Neural cell (in vitro differentiated cells): ENCODE measurements at regions not wholly inside any gene's neighbourhood (a gene's known extent, or its start where the extent isn't known, plus 50 kb on each side); places are given as distances from the start of the nearest gene placed in this dataset.
"Not testable (repeated sequence)": the region's sequence is repeated elsewhere in the genome, so short reads cannot be mapped to it uniquely, and the experiment has no call there.

ENCODE experiments used
- H2AFZ ChIP-seq: fragments of 200-600, 300-800 bp; sonication (generic), shearing (Covaris generic); 2 replicates; pipeline ENCODE4 v1.6.0; 2014; ENCODE audit warnings: low read depth, mild to moderate bottlenecking, antibody characterized with exemption, low read length, moderate library complexity
- H3F3A ChIP-seq: fragments of 200-600 bp; shearing (Covaris generic); 2 replicates; pipeline ENCODE4 v1.6.1; 2016; ENCODE audit warnings: mild to moderate bottlenecking, moderate library complexity, mixed read lengths, antibody characterized with exemption, low read length; ENCODE audit not compliant: insufficient read depth, poor library complexity, severe bottlenecking
- H3K27ac ChIP-seq: fragments of 200-600, 300-800 bp; sonication (generic), shearing (Covaris generic); 2 replicates; pipeline ENCODE4 v1.5.1; 2014; ENCODE audit warnings: mild to moderate bottlenecking, low read length, moderate library complexity
- H3K27me3 ChIP-seq: fragments of 300-800, 200-600 bp; sonication (generic), shearing (Covaris generic); 2 replicates; pipeline ENCODE4 v1.6.0; 2014; ENCODE audit warnings: mild to moderate bottlenecking, low read depth, low read length, moderate library complexity; ENCODE audit not compliant: insufficient read depth
- H3K36me3 ChIP-seq: fragments of 300-800, 200-600 bp; sonication (generic), shearing (Covaris generic); 2 replicates; pipeline ENCODE4 v1.5.1; 2014; ENCODE audit warnings: mild to moderate bottlenecking, antibody characterized with exemption, low read length, moderate library complexity; ENCODE audit not compliant: insufficient read depth
- H3K4me2 ChIP-seq: fragments of 300-800, 200-600 bp; sonication (generic), shearing (Covaris generic); 2 replicates; pipeline ENCODE4 v1.6.0; 2014; ENCODE audit warnings: mild to moderate bottlenecking, low read length
- H3K4me3 ChIP-seq: fragments of 300-800, 200-600 bp; sonication (generic), shearing (Covaris generic); 2 replicates; pipeline ENCODE4 v1.5.1; 2014; ENCODE audit warnings: mild to moderate bottlenecking, low read length, moderate library complexity
- H3K79me2 ChIP-seq: fragments of 200-600 bp; shearing (Covaris generic); replicated peaks from 2 replicates; pipeline ENCODE4 v1.6.0; 2014; ENCODE audit warnings: mild to moderate bottlenecking, low read length, moderate library complexity; ENCODE audit not compliant: insufficient read depth
- H3K9ac ChIP-seq: fragments of 300-800, 200-600 bp; sonication (generic), shearing (Covaris generic); 2 replicates; pipeline ENCODE4 v1.6.1; 2016; ENCODE audit warnings: mild to moderate bottlenecking, low read length, mixed read lengths
- H3K9me2 ChIP-seq: fragments of 200-600 bp; shearing (Covaris generic); 2 replicates; pipeline ENCODE4 v1.6.1; 2016; ENCODE audit warnings: mild to moderate bottlenecking, low read length, mixed read lengths; ENCODE audit not compliant: insufficient read depth
- H3K9me3 ChIP-seq: fragments of 200-600, 300-800 bp; sonication (generic), shearing (Covaris generic); 2 replicates; pipeline ENCODE4 v1.6.1; 2016; ENCODE audit warnings: mild to moderate bottlenecking, mixed run types, low read length, moderate library complexity, mixed read lengths
- H4K20me1 ChIP-seq: fragments of 200-600 bp; shearing (Covaris generic); 2 replicates; pipeline ENCODE4 v1.6.1; 2016; ENCODE audit warnings: mild to moderate bottlenecking, mixed run types; ENCODE audit not compliant: insufficient read depth
- CTCF ChIP-seq: fragments of 450-650 bp; IDR thresholded peaks from 2 replicates; pipeline ENCODE4 v1.5.1; 2014; ENCODE audit warnings: antibody characterized with exemption, mild to moderate bottlenecking, moderate library complexity; ENCODE audit not compliant: poor library complexity, severe bottlenecking
- EP300 ChIP-seq: fragments of 450-650 bp; conservative IDR thresholded peaks from 2 replicates; pipeline ENCODE4 v1.6.1; 2014; ENCODE audit warnings: antibody characterized with exemption, mild to moderate bottlenecking, moderate library complexity; ENCODE audit not compliant: poor library complexity, severe bottlenecking
- EZH2 ChIP-seq: fragments of 200-600, 300-800 bp; shearing (Covaris generic), sonication (generic); IDR thresholded peaks from 2 replicates; pipeline ENCODE4 v1.6.1; 2014; ENCODE audit warnings: antibody characterized with exemption, low read length, borderline replicate concordance, mild to moderate bottlenecking; ENCODE audit not compliant: insufficient read depth, poor library complexity, severe bottlenecking
- MXI1 ChIP-seq: fragments of 450-650 bp; conservative IDR thresholded peaks from 2 replicates; pipeline ENCODE4 v1.6.1; 2014; ENCODE audit warnings: antibody characterized with exemption, mild to moderate bottlenecking; ENCODE audit not compliant: poor library complexity, severe bottlenecking
- POLR2AphosphoS5 ChIP-seq: IDR thresholded peaks from 2 replicates; pipeline ENCODE4 v1.6.1; 2012
- RAD21 ChIP-seq: fragments of 450-650 bp; conservative IDR thresholded peaks from 2 replicates; pipeline ENCODE4 v1.6.1; 2014; ENCODE audit warnings: antibody characterized with exemption, mild to moderate bottlenecking, moderate library complexity
- REST ChIP-seq: IDR thresholded peaks from 2 replicates; pipeline ENCODE4 v1.6.1; 2012; ENCODE audit warnings: borderline replicate concordance
- SMC3 ChIP-seq: fragments of 450-650 bp; conservative IDR thresholded peaks from 2 replicates; pipeline ENCODE4 v1.6.1; 2014; ENCODE audit warnings: antibody characterized with exemption, mild to moderate bottlenecking, moderate library complexity; ENCODE audit not compliant: poor library complexity
- TAF1 ChIP-seq: IDR thresholded peaks from 2 replicates; pipeline ENCODE4 v1.6.1; 2012; ENCODE audit warnings: low read depth

DNA sequence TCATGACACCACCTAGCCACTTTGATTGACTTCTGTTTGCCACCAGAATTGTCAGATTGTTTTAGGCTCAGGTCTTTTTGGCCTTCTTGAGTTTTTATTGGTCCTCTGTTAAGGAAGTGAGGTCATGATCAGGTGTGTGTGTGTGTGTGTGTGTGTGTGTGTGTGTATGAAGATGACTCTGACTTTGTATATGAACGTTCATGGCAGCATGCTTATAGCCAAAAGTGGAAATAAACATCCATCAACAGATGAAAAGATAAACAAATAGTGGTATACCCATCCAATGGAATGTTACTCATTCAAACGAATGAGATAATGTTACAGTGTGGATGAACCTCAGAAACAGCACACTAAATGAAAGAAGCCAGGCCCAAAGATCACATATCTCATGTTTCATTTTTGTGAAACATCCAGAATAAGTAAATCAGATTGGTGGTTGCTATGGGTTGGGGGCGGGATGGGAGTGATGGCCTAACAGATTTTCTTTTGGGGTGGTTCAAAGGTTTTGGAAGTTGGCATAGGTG is 258.6 kb downstream of the KTN1 start:
- H3K79me2 ChIP-seq = no peaks in the 10 kb centered on the region
- H3K36me3 ChIP-seq = no peaks in the 10 kb centered on the region
- no peaks in the 10 kb centered on the region for H3K9me2 ChIP-seq
- H3K27me3 ChIP-seq = no peaks in the 10 kb centered on the region
- H3K9ac ChIP-seq = no peak overlapping the region
- no peak overlapping the region for H2AFZ ChIP-seq
- H3K4me2 ChIP-seq = no peak overlapping the region
- no peak overlapping the region for H3K4me3 ChIP-seq
- H3K27ac ChIP-seq = no peak overlapping the region
- no peaks in the 10 kb centered on the region for H3F3A ChIP-seq
- H3K9me3 ChIP-seq = no peaks in the 10 kb centered on the region
- TF ChIP-seq EP300 (no peak), REST (no peak), SMC3 (no peak)
- H4K20me1 ChIP-seq = no peaks in the 10 kb centered on the region

DNA sequence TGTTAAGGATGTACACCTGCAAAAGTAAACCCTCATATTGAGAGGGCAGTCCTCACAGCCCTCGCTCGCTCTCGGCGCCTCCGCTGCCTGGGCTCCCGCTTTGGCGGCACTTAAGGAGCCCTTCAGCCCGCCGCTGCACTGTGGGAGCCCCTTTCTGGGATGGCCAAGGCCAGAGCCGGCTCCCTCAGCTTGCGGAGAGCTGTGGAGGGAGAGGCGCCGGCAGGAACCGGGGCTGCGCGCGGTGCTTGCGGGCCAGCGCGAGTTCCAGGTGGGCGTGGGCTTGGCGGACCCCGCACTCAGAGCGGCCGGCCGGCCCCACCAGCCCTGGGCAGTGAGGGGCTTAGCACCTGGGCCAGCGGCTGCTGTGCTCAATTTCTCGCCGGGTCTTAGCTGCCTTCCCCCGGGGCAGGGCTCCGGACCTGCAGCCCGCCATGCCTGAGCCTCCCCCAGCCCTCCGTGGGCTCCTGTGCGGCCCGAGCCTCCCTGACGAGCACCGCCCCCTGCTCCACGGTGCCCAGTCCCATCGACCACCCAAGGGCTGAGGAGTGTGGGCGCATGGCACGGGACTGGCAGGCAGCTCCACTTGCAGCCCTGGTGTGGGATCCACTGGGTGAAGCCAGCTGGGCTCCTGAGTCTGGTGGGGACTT is 259.4 kb downstream of the KTN1 start:
- H3K27ac ChIP-seq, H4K20me1 ChIP-seq, H3K4me2 ChIP-seq, H3K36me3 ChIP-seq, H3K4me3 ChIP-seq, H3K79me2 ChIP-seq, H3F3A ChIP-seq, H3K27me3 ChIP-seq, H2AFZ ChIP-seq, H3K9me3 ChIP-seq, H3K9me2 ChIP-seq, H3K9ac ChIP-seq: not testable (repeated sequence)

- no peaks in the 10 kb centered on the region for H3F3A ChIP-seq
- no peak overlapping the region for H3K4me3 ChIP-seq
- H3K27me3 ChIP-seq = no peaks in the 10 kb centered on the region
- no peak overlapping the region for H3K9ac ChIP-seq
- H4K20me1 ChIP-seq = no peaks in the 10 kb centered on the region
- H3K4me2 ChIP-seq = no peak overlapping the region
- H3K9me2 ChIP-seq = no peaks in the 10 kb centered on the region
- H3K27ac ChIP-seq = no peak overlapping the region
- H3K9me3 ChIP-seq = no peaks in the 10 kb centered on the region
- H3K36me3 ChIP-seq = no peaks in the 10 kb centered on the region
- no peak overlapping the region for H2AFZ ChIP-seq
- no peaks in the 10 kb centered on the region for H3K79me2 ChIP-seq
- TF ChIP-seq EP300 = no peak
Measured at GRCh38 chr14:55840821-55841220, 260.8 kb downstream of the KTN1 start.

- TF ChIP-seq RAD21 (no peak), CTCF (no peak), TAF1 (no peak), POLR2AphosphoS5 (no peak), REST (no peak), EP300 (no peak), MXI1 (no peak), SMC3 (no peak), EZH2 (no peak)
- Histone ChIP-seq H3K9me3 (no peaks in the 10 kb centered on the region), H2AFZ (no peak overlapping the region), H3K27ac (no peak overlapping the region), H4K20me1 (no peaks in the 10 kb centered on the region), H3K79me2 (no peaks in the 10 kb centered on the region), H3K9me2 (no peaks in the 10 kb centered on the region), H3F3A (no peaks in the 10 kb centered on the region), H3K4me3 (no peak overlapping the region), H3K27me3 (no peaks in the 10 kb centered on the region), H3K4me2 (no peak overlapping the region), H3K9ac (no peak overlapping the region), H3K36me3 (no peaks in the 10 kb centered on the region)
Measured at GRCh38 chr14:55841625-55842024, 261.6 kb downstream of the KTN1 start.
